Neural cell (in vitro differentiated cells): ENCODE measurements at regions not wholly inside any gene's neighbourhood (a gene's known extent, or its start where the extent isn't known, plus 50 kb on each side); places are given as distances from the start of the nearest gene placed in this dataset.
A peak's percentile ranks its signal among the peaks of the same experiment; 100 is the strongest.
"Not testable (repeated sequence)": the region's sequence is repeated elsewhere in the genome, so short reads cannot be mapped to it uniquely, and the experiment has no call there.

Experiments used
- H2AFZ ChIP-seq: fragments of 200-600, 300-800 bp; sonication (generic), shearing (Covaris generic); 2 replicates; pipeline ENCODE4 v1.6.0; 2014; ENCODE audit warnings: low read depth, mild to moderate bottlenecking, antibody characterized with exemption, low read length, moderate library complexity
- H3F3A ChIP-seq: fragments of 200-600 bp; shearing (Covaris generic); 2 replicates; pipeline ENCODE4 v1.6.1; 2016; ENCODE audit warnings: mild to moderate bottlenecking, moderate library complexity, mixed read lengths, antibody characterized with exemption, low read length; ENCODE audit not compliant: insufficient read depth, poor library complexity, severe bottlenecking
- H3K27ac ChIP-seq: fragments of 200-600, 300-800 bp; sonication (generic), shearing (Covaris generic); 2 replicates; pipeline ENCODE4 v1.5.1; 2014; ENCODE audit warnings: mild to moderate bottlenecking, low read length, moderate library complexity
- H3K27me3 ChIP-seq: fragments of 300-800, 200-600 bp; sonication (generic), shearing (Covaris generic); 2 replicates; pipeline ENCODE4 v1.6.0; 2014; ENCODE audit warnings: mild to moderate bottlenecking, low read depth, low read length, moderate library complexity; ENCODE audit not compliant: insufficient read depth
- H3K36me3 ChIP-seq: fragments of 300-800, 200-600 bp; sonication (generic), shearing (Covaris generic); 2 replicates; pipeline ENCODE4 v1.5.1; 2014; ENCODE audit warnings: mild to moderate bottlenecking, antibody characterized with exemption, low read length, moderate library complexity; ENCODE audit not compliant: insufficient read depth
- H3K4me2 ChIP-seq: fragments of 300-800, 200-600 bp; sonication (generic), shearing (Covaris generic); 2 replicates; pipeline ENCODE4 v1.6.0; 2014; ENCODE audit warnings: mild to moderate bottlenecking, low read length
- H3K4me3 ChIP-seq: fragments of 300-800, 200-600 bp; sonication (generic), shearing (Covaris generic); 2 replicates; pipeline ENCODE4 v1.5.1; 2014; ENCODE audit warnings: mild to moderate bottlenecking, low read length, moderate library complexity
- H3K79me2 ChIP-seq: fragments of 200-600 bp; shearing (Covaris generic); replicated peaks from 2 replicates; pipeline ENCODE4 v1.6.0; 2014; ENCODE audit warnings: mild to moderate bottlenecking, low read length, moderate library complexity; ENCODE audit not compliant: insufficient read depth
- H3K9ac ChIP-seq: fragments of 300-800, 200-600 bp; sonication (generic), shearing (Covaris generic); 2 replicates; pipeline ENCODE4 v1.6.1; 2016; ENCODE audit warnings: mild to moderate bottlenecking, low read length, mixed read lengths
- H3K9me2 ChIP-seq: fragments of 200-600 bp; shearing (Covaris generic); 2 replicates; pipeline ENCODE4 v1.6.1; 2016; ENCODE audit warnings: mild to moderate bottlenecking, low read length, mixed read lengths; ENCODE audit not compliant: insufficient read depth
- H3K9me3 ChIP-seq: fragments of 200-600, 300-800 bp; sonication (generic), shearing (Covaris generic); 2 replicates; pipeline ENCODE4 v1.6.1; 2016; ENCODE audit warnings: mild to moderate bottlenecking, mixed run types, low read length, moderate library complexity, mixed read lengths
- H4K20me1 ChIP-seq: fragments of 200-600 bp; shearing (Covaris generic); 2 replicates; pipeline ENCODE4 v1.6.1; 2016; ENCODE audit warnings: mild to moderate bottlenecking, mixed run types; ENCODE audit not compliant: insufficient read depth
- CTCF ChIP-seq: fragments of 450-650 bp; IDR thresholded peaks from 2 replicates; pipeline ENCODE4 v1.5.1; 2014; ENCODE audit warnings: antibody characterized with exemption, mild to moderate bottlenecking, moderate library complexity; ENCODE audit not compliant: poor library complexity, severe bottlenecking
- EP300 ChIP-seq: fragments of 450-650 bp; conservative IDR thresholded peaks from 2 replicates; pipeline ENCODE4 v1.6.1; 2014; ENCODE audit warnings: antibody characterized with exemption, mild to moderate bottlenecking, moderate library complexity; ENCODE audit not compliant: poor library complexity, severe bottlenecking
- EZH2 ChIP-seq: fragments of 200-600, 300-800 bp; shearing (Covaris generic), sonication (generic); IDR thresholded peaks from 2 replicates; pipeline ENCODE4 v1.6.1; 2014; ENCODE audit warnings: antibody characterized with exemption, low read length, borderline replicate concordance, mild to moderate bottlenecking; ENCODE audit not compliant: insufficient read depth, poor library complexity, severe bottlenecking
- MXI1 ChIP-seq: fragments of 450-650 bp; conservative IDR thresholded peaks from 2 replicates; pipeline ENCODE4 v1.6.1; 2014; ENCODE audit warnings: antibody characterized with exemption, mild to moderate bottlenecking; ENCODE audit not compliant: poor library complexity, severe bottlenecking
- POLR2AphosphoS5 ChIP-seq: IDR thresholded peaks from 2 replicates; pipeline ENCODE4 v1.6.1; 2012
- RAD21 ChIP-seq: fragments of 450-650 bp; conservative IDR thresholded peaks from 2 replicates; pipeline ENCODE4 v1.6.1; 2014; ENCODE audit warnings: antibody characterized with exemption, mild to moderate bottlenecking, moderate library complexity
- REST ChIP-seq: IDR thresholded peaks from 2 replicates; pipeline ENCODE4 v1.6.1; 2012; ENCODE audit warnings: borderline replicate concordance
- SMC3 ChIP-seq: fragments of 450-650 bp; conservative IDR thresholded peaks from 2 replicates; pipeline ENCODE4 v1.6.1; 2014; ENCODE audit warnings: antibody characterized with exemption, mild to moderate bottlenecking, moderate library complexity; ENCODE audit not compliant: poor library complexity
- TAF1 ChIP-seq: IDR thresholded peaks from 2 replicates; pipeline ENCODE4 v1.6.1; 2012; ENCODE audit warnings: low read depth

- no peak overlapping the region for H3K27ac ChIP-seq
- H3K9me2 ChIP-seq, result no peaks in the 10 kb centered on the region
- H3F3A ChIP-seq, result no peaks in the 10 kb centered on the region
- H2AFZ ChIP-seq, result no peak overlapping the region
- no peaks in the 10 kb centered on the region for H4K20me1 ChIP-seq
- no peaks in the 10 kb centered on the region for H3K36me3 ChIP-seq
- TF ChIP-seq EZH2, result no peak
- no peak for TF ChIP-seq RAD21
- no peak for TF ChIP-seq POLR2AphosphoS5
- H3K9ac ChIP-seq, result no peak overlapping the region
- H3K27me3 ChIP-seq, result no peaks in the 10 kb centered on the region
- no peak overlapping the region for H3K4me3 ChIP-seq
- no peaks in the 10 kb centered on the region for H3K9me3 ChIP-seq
- H3K4me2 ChIP-seq, result no peak overlapping the region
- peaks cover 3% of the 10 kb centered on the region for H3K79me2 ChIP-seq
Measured at GRCh38 chr3:117054556-117054955, 345.0 kb downstream of the TUSC7 start.

- H3F3A ChIP-seq, H3K9me3 ChIP-seq, H3K4me2 ChIP-seq, H3K36me3 ChIP-seq, H3K4me3 ChIP-seq, H3K79me2 ChIP-seq, H3K9me2 ChIP-seq, H3K9ac ChIP-seq, H3K27me3 ChIP-seq, H4K20me1 ChIP-seq, H3K27ac ChIP-seq, H2AFZ ChIP-seq: not testable (repeated sequence)
Measured at GRCh38 chr3:117056946-117057345, 347.4 kb downstream of the TUSC7 start.

- H3K4me2 ChIP-seq, result no peak overlapping the region
- H3K27ac ChIP-seq, result no peak overlapping the region
- H3F3A ChIP-seq, result no peaks in the 10 kb centered on the region
- H3K27me3 ChIP-seq, result no peaks in the 10 kb centered on the region
- H2AFZ ChIP-seq, result no peak overlapping the region
- H3K4me3 ChIP-seq, result no peak overlapping the region
- no peaks in the 10 kb centered on the region for H4K20me1 ChIP-seq
- no peaks in the 10 kb centered on the region for H3K9me2 ChIP-seq
- no peaks in the 10 kb centered on the region for H3K36me3 ChIP-seq
- no peak overlapping the region for H3K9ac ChIP-seq
- no peaks in the 10 kb centered on the region for H3K9me3 ChIP-seq
- H3K79me2 ChIP-seq, result peaks cover 3% of the 10 kb centered on the region
- TF ChIP-seq EZH2 (no peak), POLR2AphosphoS5 (no peak), CTCF (peak; percentile 73), SMC3 (peak; percentile 82), EP300 (no peak), REST (no peak), MXI1 (no peak), TAF1 (no peak), RAD21 (peak; percentile 78)
Measured at GRCh38 chr3:117059067-117059955, 349.7 kb downstream of the TUSC7 start.
